NCI-H524 treated with DMSO at 0.1 percent for 48 hours (cell line): ENCODE measurements at regions not wholly inside any gene's neighbourhood (a gene's known extent, or its start where the extent isn't known, plus 50 kb on each side); places are given as distances from the start of the nearest gene placed in this dataset.

Source experiments
- DNase-seq: peaks from one replicate; lab custom pipeline; 2025; lab: John Stamatoyannopoulos, UW

DNA sequence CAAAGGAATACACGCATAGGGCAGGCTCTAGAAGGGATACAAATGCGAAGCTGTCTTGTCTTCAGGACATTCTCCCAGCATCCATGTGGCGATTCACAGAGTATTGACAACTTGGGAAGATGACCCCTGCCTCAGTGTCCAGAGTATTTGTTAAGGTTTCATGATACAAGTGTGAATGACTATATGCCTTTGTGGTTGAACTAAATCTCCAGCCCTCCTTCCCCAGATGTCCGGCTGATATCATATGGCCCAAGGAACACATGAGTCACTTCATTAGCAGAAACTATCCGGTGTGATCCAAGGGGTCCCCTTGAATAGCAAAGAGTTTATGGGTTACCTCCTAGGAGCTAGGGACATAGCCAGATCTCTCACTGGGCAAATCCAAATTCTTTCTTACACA is 151.0 kb downstream of the INSIG2 start:
- DNase-seq = no peak

GRCh38 chr2:118237451-118237850 is 149.2 kb downstream of the INSIG2 start:
- DNase-seq = no peak

DNA sequence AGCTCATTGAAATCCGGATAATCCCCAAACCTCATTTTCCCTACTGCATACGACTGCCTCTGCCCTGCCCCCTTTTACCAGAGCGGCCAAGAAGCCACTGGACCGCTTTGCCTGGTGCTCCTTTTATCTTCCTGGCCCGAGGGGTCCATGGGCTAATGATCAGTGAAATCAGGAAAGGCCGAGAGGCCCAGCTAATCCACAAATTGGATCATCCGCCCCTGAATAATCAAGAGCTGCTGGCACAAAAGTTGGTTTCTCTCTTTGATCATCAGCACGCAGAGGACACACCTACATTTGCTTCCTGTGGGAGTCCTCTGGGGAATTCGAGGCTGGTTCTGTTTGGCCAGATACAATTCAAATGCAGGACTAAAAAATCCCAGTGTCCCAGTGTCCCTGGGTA is 144.5 kb downstream of the INSIG2 start:
- no peak for DNase-seq

GRCh38 chr2:118232391-118232790 is 144.1 kb downstream of the INSIG2 start:
- no peak for DNase-seq

DNA sequence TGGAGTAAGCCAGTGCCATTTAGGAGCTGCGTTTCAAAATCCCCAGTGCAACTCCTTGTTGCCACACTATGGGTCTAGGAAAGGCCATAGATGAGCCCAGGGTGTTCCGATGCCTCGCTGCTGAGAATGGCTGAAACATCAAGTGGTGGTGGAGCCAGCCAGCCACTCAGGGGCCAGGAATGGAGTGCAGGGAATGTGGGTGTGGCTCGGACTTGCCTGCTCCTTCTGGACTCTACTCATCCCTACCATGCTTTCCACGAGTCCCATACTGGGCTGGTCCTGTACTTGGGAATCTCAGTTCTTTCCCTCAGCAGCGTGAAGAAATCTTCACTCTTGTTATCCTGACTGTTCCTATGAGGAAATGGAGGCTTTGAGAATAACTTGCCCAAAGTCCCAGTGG is 143.5 kb downstream of the INSIG2 start:
- DNase-seq = no peak

GRCh38 chr2:118227698-118228508 is 139.6 kb downstream of the INSIG2 start:
- no peak for DNase-seq

GRCh38 chr2:118225666-118226065 is 137.4 kb downstream of the INSIG2 start:
- no peak for DNase-seq

DNA sequence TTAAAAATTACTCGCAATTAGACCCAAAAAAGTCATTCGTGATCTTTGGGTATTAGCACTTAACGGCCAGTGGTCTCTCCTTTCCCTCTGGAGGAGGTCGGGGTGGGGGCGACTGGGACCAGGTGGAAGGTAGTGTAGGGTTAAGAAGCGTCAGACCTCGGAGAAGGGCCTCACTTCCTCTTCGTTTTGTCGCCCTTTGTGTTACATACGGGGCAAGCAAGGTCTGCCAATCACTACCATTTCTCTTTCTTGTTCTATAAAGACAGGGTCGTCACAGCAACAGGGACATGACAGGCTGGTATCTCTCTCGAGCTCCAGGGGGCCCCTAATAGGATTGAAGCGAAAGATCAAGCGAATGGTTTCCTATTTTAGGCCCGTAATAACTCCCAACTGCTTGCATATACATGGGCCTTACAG is 136.6 kb downstream of the INSIG2 start:
- DNase-seq = peak; percentile 5

DNA sequence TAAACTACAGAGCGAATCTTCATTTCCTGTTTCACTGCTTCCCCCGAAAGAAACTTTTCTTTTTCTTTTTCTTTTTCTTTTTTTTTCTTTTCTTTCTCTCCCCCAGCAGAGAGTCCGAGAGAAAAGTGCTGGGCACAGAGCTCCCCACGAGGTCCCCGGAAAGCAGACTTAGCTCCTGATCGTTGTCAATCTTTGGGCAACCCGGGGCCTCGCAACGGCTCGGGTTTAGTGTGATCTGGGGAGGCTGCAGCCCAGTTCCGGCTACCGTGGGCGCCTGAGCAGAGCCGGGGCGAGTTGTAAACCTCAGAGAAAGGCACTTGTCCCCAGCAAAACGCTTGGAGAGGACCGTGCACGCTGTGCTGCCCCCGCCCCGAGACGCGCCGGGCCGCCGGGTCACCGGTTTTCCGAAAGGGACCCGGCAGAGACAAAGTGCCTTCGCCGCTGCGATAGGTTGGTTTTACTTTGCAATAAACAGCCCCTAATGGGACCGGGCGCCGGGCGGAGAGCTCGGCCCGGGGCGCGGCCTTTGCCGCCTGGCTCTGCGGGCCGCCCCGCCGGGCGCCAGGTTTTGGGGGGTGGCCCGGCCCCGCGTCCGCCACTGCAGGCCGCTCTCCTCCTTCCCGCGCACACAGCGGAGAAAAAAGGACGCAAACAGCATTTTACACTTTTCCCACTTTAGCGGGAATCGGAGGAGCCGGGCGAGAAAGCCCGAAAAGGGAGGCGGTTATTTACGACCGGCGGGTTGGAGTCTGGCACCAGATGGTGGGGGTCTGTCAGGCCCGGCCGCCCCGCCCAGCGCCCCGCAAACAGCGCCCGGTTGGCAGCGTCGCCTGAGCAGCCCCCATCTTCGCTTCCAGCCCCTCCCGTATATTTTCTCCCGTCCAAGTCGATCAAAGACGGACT is 136.0 kb downstream of the INSIG2 start:
- DNase-seq = no peak

DNA sequence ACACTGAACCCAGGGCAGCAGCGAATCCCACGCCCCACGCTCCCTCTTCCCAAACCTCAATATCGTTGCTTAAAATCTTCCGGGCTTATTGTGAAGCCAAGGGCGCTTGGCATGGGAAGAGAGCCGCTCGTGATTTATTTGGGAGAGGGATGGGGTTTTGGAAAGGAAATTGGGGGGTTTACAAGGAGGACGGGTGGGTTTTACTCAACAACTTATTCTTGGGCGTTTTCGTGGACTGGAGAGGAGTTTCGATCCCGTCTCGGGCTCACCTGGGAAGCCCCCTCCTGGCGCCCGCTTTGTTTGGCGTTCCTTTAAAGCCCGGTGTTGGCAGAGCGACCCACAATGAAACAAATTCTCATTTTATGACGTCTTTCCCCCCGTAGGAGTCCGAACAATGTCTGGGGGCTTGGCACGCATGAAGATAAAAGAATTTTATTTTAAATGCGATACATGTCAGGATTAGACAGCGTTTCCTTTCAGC is 135.3 kb downstream of the INSIG2 start:
- no peak for DNase-seq

DNA sequence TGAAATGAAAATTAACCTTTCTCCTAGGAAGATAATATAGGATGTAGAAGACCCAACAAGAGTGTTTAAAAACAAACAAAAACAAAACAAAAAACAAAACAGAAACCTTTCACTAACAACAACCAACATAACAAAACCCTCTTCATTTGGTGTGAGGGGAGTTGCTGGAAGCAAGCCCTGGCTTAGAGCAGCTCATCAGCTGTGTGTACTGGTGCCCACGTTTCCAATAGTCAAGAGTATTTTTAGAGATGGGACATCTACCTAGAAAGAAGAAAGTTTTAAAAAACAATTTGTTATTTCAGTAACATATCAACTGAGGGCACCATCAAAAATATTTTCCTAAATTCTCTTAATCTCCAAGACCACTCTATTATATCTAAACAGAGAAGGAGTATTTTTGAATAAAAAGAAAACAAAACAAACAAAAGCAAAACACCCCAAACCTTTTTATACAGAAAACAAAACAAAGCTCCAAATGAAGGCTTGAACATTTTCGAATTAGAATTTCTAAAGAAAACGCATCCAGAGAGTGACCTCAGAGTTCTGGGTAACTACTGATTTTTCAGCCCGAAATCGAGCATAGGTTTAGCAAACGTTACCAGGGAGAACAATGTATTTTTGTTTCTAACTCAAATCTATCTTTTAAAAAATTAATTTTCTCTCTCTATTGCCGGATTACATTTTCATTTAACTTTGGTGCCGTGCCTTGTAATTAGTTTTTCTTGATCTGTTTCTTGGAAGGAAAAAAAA is 134.6 kb downstream of the INSIG2 start:
- no peak for DNase-seq

- no peak for DNase-seq
These were observed 134.0 kb downstream of the INSIG2 start for GRCh38 chr2:118222273-118222594.

DNA sequence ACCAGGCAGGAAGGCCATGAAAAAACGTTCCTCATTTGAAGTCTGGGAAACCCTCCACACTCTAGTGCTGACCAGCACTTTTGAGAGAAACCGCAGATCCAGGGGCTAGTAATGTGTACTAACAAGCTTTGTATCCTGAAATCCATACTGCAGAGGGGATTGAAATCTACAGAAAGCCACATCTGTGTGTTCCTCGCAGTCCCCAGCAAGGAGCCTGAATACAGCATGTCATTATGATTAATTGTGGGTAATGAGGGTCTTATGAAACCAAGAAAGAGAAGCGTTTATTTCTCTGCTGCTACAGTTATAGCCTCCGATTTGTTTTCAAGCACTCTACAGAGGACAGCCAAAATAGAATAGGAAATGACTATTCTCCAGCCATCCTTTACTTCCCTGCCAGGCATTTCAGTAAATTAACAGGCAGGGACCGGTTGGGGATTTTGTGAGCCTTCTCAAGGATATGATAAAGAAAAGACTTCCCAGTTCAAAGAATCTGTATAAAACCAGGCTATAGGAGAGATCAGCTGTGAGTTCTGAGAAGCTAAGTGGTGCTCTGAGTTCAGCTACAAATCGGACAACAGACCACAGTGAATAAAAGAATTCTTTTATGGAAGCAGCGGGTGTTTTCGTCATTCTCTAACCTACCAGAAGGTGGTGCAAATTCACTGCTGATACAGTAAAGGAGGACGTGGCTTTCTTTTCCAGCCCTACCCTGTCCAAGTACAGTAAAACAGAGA is 133.4 kb downstream of the INSIG2 start:
- peak; percentile 5 for DNase-seq

DNA sequence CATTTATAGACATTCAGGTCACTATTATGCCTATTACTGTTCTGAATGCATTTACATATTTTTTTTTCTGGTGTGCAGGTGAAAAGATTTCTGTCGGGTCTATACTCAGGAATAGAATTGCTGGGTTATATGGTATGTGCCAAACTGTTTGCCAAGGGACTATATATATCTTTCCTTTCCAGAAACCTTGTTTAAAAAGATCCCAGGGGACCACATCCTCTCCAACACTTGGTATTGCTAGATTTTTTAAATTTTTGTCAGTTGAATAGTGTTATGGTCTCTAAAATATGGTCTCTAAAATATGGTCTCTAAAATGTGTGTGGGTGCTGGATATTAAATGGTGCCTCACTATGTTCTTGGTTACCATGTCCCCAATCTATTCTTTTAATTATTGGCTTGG is 131.3 kb downstream of the INSIG2 start:
- DNase-seq = no peak

DNA sequence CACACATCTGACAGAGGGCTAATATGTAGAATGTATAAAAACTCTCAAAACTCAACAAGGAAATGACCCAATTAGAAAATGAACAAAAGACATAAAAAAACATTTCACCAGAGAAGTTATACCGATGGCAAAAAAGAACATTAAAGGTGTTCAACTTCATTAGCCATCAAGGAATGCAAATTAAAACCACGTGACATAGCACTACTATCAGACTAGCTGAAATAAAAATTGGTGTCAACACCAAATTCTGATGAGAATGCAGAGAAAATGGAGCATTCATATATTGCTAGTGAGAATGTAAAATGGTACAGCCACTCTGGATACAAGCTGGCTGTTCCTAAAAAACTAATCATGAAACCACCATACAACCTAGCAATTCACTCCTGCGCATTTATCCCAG is 128.0 kb downstream of the INSIG2 start:
- no peak for DNase-seq

- no peak for DNase-seq
These were observed 121.5 kb downstream of the INSIG2 start for GRCh38 chr2:118209727-118210126.

- DNase-seq = no peak
These were observed 119.6 kb downstream of the INSIG2 start for GRCh38 chr2:118207889-118208288.

- DNase-seq = no peak
These were observed 114.5 kb downstream of the INSIG2 start for GRCh38 chr2:118202707-118203303.

- no peak for DNase-seq
These were observed 110.0 kb downstream of the INSIG2 start for GRCh38 chr2:118198268-118198667.

- DNase-seq = no peak
These were observed 108.9 kb downstream of the INSIG2 start for GRCh38 chr2:118197011-118197675.

DNA sequence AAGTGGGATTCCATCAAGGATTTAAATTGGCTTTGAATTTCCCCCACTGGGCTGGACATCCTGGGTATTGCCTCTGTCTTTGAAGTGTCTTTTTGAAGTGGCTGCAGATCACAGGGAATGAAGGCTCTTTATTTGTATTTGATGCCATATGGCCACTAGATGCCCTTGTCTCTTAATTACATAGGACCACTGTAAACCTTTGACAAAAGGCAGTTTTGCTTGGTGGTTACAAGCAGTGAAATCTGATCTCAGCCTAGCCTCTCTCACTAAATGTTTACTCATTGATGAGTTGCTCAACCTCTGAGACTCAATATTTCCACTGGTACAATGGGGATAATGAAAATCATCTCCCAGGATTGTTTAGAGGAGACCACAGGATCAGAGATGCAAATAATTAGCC is 102.2 kb downstream of the INSIG2 start:
- DNase-seq = peak; percentile 93
